ENCODE measurements at regions not wholly inside any gene's neighbourhood (a gene's known extent, or its start where the extent isn't known, plus 50 kb on each side); places are given as distances from the start of the nearest gene placed in this dataset.

DNA sequence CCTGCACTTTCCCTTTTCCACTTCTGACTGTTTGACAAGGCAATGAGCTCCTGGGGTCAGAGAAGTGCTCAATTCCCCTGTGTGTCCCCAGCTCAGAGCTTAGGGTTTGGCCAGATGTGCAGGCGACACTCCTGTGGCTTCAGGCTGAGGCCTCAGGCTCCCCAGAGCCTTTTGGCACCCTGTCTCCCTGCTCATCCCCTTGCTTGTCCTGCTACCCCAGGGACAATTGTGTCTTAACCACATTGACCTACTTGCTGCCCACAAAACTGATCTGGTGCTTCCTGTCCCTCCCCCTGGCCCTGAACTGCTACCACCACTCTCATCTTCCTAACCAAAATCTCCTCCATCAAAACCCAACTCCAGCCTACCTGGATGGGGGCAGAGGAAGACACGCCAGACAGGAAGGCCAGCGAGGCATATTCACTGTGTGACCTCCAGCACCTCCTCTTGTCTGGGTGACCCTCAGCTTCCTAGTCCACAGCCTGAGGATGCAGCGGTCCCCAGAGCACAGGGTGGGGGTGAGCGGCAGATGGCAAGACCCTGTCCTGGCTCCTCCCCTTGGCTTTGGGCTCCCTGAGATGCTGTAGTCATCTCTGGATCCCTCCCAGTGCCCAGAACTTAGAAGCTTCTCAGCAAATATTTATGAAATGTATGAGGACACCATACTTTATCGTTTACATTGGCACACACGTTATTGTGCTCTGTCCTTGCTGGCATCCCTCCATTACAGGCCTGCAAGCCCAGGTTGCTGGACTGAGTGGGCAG lies 98.9 kb upstream of the SLC6A6 start:
- Histone ChIP-seq H3K36me3 (replicated peaks; ENCODE audit: insufficient read depth, low read depth) (no peaks in the 10 kb centered on the region), H3K27ac (no peak overlapping the region), H3K9me3 (ENCODE audit: low read depth) (no peaks in the 10 kb centered on the region), H3K4me3 (no peak overlapping the region), H3K9me2 (replicated peaks; ENCODE audit: insufficient read depth) (no peaks in the 10 kb centered on the region), H3K27me3 (no peaks in the 10 kb centered on the region), H3K79me2 (no peaks in the 10 kb centered on the region), H2AFZ (no peak overlapping the region), H3K4me1 (ENCODE audit: insufficient read depth) (peaks cover 14% of the 10 kb centered on the region), H3K4me2 (no peak overlapping the region), H4K20me1 (ENCODE audit: insufficient read depth, poor library complexity, severe bottlenecking) (no peaks in the 10 kb centered on the region)
- 85% methylated on average over 7 of the region's 7 CpGs for WGBS (ENCODE audit: low lambda C conversion rate, missing lambda C conversion rate)
- TF ChIP-seq EZH2phosphoT487 (IDR thresholded peaks at IDR 0.05; ENCODE audit: low read depth, severe bottlenecking, unreplicated experiment) (no peak), EZH2 (IDR thresholded peaks at IDR 0.05; ENCODE audit: borderline replicate concordance) (no peak)
- TF ChIP-seq, protein P1, sequence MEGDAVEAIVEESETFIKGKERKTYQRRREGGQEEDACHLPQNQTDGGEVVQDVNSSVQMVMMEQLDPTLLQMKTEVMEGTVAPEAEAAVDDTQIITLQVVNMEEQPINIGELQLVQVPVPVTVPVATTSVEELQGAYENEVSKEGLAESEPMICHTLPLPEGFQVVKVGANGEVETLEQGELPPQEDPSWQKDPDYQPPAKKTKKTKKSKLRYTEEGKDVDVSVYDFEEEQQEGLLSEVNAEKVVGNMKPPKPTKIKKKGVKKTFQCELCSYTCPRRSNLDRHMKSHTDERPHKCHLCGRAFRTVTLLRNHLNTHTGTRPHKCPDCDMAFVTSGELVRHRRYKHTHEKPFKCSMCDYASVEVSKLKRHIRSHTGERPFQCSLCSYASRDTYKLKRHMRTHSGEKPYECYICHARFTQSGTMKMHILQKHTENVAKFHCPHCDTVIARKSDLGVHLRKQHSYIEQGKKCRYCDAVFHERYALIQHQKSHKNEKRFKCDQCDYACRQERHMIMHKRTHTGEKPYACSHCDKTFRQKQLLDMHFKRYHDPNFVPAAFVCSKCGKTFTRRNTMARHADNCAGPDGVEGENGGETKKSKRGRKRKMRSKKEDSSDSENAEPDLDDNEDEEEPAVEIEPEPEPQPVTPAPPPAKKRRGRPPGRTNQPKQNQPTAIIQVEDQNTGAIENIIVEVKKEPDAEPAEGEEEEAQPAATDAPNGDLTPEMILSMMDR (IDR thresholded peaks at IDR 0.05; ENCODE audit: poor library complexity): no peak
- no peak for DNase-seq (ENCODE audit: low spot score)

DNA sequence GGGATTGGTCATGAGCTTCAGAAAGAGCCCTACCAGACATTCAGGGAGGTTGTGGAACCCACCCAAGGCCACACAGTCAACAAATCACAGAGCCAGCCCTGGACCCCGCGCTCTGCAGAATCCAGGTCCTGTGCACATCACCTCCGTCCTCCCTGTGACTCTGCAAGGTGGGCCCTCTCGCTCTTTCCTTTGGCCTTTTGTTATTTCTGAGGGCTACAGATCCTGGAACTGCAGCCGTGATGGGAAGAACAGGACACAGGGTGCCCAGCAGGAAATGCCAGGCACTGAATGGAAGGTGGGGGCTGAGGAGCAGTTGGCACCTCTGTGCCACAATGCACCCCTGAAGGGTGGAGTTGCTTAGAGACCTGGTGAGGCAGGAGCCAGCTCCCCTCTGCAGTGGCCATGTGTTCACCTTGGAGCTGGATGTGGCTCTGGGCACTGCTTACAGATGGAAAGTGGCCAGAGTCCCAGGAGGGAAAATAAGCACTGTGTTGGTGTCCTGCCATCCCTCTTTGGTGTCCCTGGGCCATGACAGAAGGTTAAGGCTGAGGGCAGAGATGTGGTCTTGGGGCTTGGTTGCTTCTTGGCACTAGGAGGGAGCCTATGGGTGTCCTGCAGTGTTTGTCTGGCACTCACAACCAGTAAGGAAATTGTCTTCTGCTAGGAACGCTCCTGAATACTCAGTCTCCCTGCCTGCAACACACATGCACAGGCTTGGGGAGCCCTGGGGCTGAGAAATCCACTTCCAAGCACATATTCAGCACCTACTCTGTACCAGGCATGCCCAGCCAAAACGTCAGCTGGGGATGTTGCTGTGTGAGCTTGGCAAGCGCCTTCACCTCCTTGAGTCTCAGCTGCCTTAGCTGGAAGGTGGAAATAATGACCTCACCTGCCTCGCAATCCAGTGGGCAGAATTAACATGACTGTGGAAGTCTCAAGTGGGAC lies 98.0 kb upstream of the SLC6A6 start:
- no peaks in the 10 kb centered on the region for H3K9me2 ChIP-seq (replicated peaks; ENCODE audit: insufficient read depth)
- no peak overlapping the region for H3K4me3 ChIP-seq
- no peaks in the 10 kb centered on the region for H3K79me2 ChIP-seq
- H3K36me3 ChIP-seq (replicated peaks; ENCODE audit: insufficient read depth, low read depth): no peaks in the 10 kb centered on the region
- no peaks in the 10 kb centered on the region for H3K9me3 ChIP-seq (ENCODE audit: low read depth)
- TF ChIP-seq EZH2 (IDR thresholded peaks at IDR 0.05; ENCODE audit: borderline replicate concordance) (no peak), EZH2phosphoT487 (IDR thresholded peaks at IDR 0.05; ENCODE audit: low read depth, severe bottlenecking, unreplicated experiment) (no peak)
- TF ChIP-seq, protein P1 (IDR thresholded peaks at IDR 0.05; ENCODE audit: poor library complexity): no peak
- no peak overlapping the region for H3K4me2 ChIP-seq
- H3K27ac ChIP-seq: no peak overlapping the region
- no peaks in the 10 kb centered on the region for H4K20me1 ChIP-seq (ENCODE audit: insufficient read depth, poor library complexity, severe bottlenecking)
- no peaks in the 10 kb centered on the region for H3K27me3 ChIP-seq
- no peak for DNase-seq (ENCODE audit: low spot score)
- no peak overlapping the region for H2AFZ ChIP-seq
- peaks cover 14% of the 10 kb centered on the region for H3K4me1 ChIP-seq (ENCODE audit: insufficient read depth)
- WGBS (ENCODE audit: low lambda C conversion rate, missing lambda C conversion rate): 82% methylated on average over 9 of the region's 9 CpGs

- H3K4me1 ChIP-seq (ENCODE audit: insufficient read depth): peaks cover 14% of the 10 kb centered on the region
- WGBS (ENCODE audit: low lambda C conversion rate, missing lambda C conversion rate): 72% methylated on average over 8 of the region's 8 CpGs
- no peaks in the 10 kb centered on the region for H3K9me2 ChIP-seq (replicated peaks; ENCODE audit: insufficient read depth)
- no peaks in the 10 kb centered on the region for H3K79me2 ChIP-seq
- H3K4me3 ChIP-seq: no peak overlapping the region
- TF ChIP-seq, protein P1 (IDR thresholded peaks at IDR 0.05; ENCODE audit: poor library complexity): no peak
- no peak for TF ChIP-seq EZH2phosphoT487 (IDR thresholded peaks at IDR 0.05; ENCODE audit: low read depth, severe bottlenecking, unreplicated experiment)
- no peak for TF ChIP-seq EZH2 (IDR thresholded peaks at IDR 0.05; ENCODE audit: borderline replicate concordance)
- H3K27ac ChIP-seq: no peak overlapping the region
- no peak for DNase-seq (ENCODE audit: low spot score)
- no peak overlapping the region for H2AFZ ChIP-seq
- no peaks in the 10 kb centered on the region for H3K9me3 ChIP-seq (ENCODE audit: low read depth)
- H3K27me3 ChIP-seq: no peaks in the 10 kb centered on the region
- no peaks in the 10 kb centered on the region for H4K20me1 ChIP-seq (ENCODE audit: insufficient read depth, poor library complexity, severe bottlenecking)
- H3K4me2 ChIP-seq: no peak overlapping the region
- H3K36me3 ChIP-seq (replicated peaks; ENCODE audit: insufficient read depth, low read depth): no peaks in the 10 kb centered on the region
Measured at GRCh38 chr3:14305324-14305723, 97.1 kb upstream of the SLC6A6 start.
